Chondrocyte (in vitro differentiated cells): ENCODE measurements at regions not wholly inside any gene's neighbourhood (a gene's known extent, or its start where the extent isn't known, plus 50 kb on each side); places are given as distances from the start of the nearest gene placed in this dataset.

Experiments used
- DNase-seq: peaks from one replicate; pipeline ENCODE4 v3.0.0; 2021; ENCODE audit warnings: mixed read lengths, low spot score
- H3K27ac Mint-ChIP-seq: one replicate; pipeline ENCODE4 v1.8.0; 2021; ENCODE audit warnings: mild to moderate bottlenecking, moderate library complexity, mixed read lengths; ENCODE audit not compliant: unreplicated experiment
- H3K27me3 Mint-ChIP-seq: 2 replicates; pipeline ENCODE4 v1.8.0; 2021; ENCODE audit warnings: low read depth, mixed read lengths
- H3K36me3 Mint-ChIP-seq: 2 replicates; pipeline ENCODE4 v1.8.0; 2021; ENCODE audit warnings: low read depth, mixed read lengths
- H3K4me1 Mint-ChIP-seq: 2 replicates; pipeline ENCODE4 v1.8.0; 2021; ENCODE audit warnings: low read depth, mild to moderate bottlenecking, mixed read lengths
- H3K4me3 Mint-ChIP-seq: one replicate; pipeline ENCODE4 v1.8.0; 2021; ENCODE audit warnings: mild to moderate bottlenecking, moderate library complexity, mixed read lengths; ENCODE audit not compliant: unreplicated experiment
- H3K9me3 Mint-ChIP-seq: 2 replicates; pipeline ENCODE4 v1.8.0; 2021; ENCODE audit warnings: low read depth, mixed read lengths
- CTCF ChIP-seq: fragments of 200-600 bp; sonication (generic); IDR thresholded peaks from 2 replicates; pipeline ENCODE4 v1.5.0; 2021; ENCODE audit warnings: antibody characterized with exemption, mild to moderate bottlenecking, moderate library complexity

GRCh38 chr4:41394481-41394894 is 137.8 kb downstream of the UCHL1 start:
- no peak overlapping the region for H3K27ac Mint-ChIP-seq
- no peak for DNase-seq
- H3K27me3 Mint-ChIP-seq, result no peaks in the 10 kb centered on the region
- TF ChIP-seq CTCF, result no peak
- H3K9me3 Mint-ChIP-seq, result no peaks in the 10 kb centered on the region
- no peak overlapping the region for H3K4me3 Mint-ChIP-seq
- H3K36me3 Mint-ChIP-seq, result no peaks in the 10 kb centered on the region
- H3K4me1 Mint-ChIP-seq, result peaks cover 22% of the 10 kb centered on the region

GRCh38 chr4:41396214-41396613 is 139.5 kb downstream of the UCHL1 start:
- TF ChIP-seq CTCF, result no peak
- Mint-ChIP-seq H3K36me3 (no peaks in the 10 kb centered on the region), H3K4me1 (peaks cover 30% of the 10 kb centered on the region), H3K27me3 (no peaks in the 10 kb centered on the region), H3K4me3 (no peak overlapping the region), H3K27ac (no peak overlapping the region), H3K9me3 (no peaks in the 10 kb centered on the region)
- no peak for DNase-seq

- Mint-ChIP-seq H3K36me3 (no peaks in the 10 kb centered on the region), H3K4me1 (peaks cover 25% of the 10 kb centered on the region), H3K9me3 (no peaks in the 10 kb centered on the region), H3K4me3 (no peak overlapping the region), H3K27me3 (no peaks in the 10 kb centered on the region), H3K27ac (no peak overlapping the region)
- DNase-seq, result no peak
- TF ChIP-seq CTCF, result no peak
These were observed 140.1 kb downstream of the UCHL1 start for GRCh38 chr4:41396869-41397268.

GRCh38 chr4:41399231-41399630 is 138.7 kb upstream of the LIMCH1 start:
- Mint-ChIP-seq H3K27ac (peak overlapping the region; percentile 58), H3K27me3 (peaks cover 3% of the 10 kb centered on the region), H3K4me3 (no peak overlapping the region), H3K4me1 (peaks cover 25% of the 10 kb centered on the region), H3K36me3 (peaks cover 1% of the 10 kb centered on the region), H3K9me3 (no peaks in the 10 kb centered on the region)
- DNase-seq, result no peak
- no peak for TF ChIP-seq CTCF

GRCh38 chr4:41400296-41400695 is 137.7 kb upstream of the LIMCH1 start:
- DNase-seq, result no peak
- no peak overlapping the region for H3K4me3 Mint-ChIP-seq
- no peak for TF ChIP-seq CTCF
- H3K36me3 Mint-ChIP-seq, result peaks cover 1% of the 10 kb centered on the region
- H3K9me3 Mint-ChIP-seq, result no peaks in the 10 kb centered on the region
- H3K27ac Mint-ChIP-seq, result peak overlapping the region; percentile 54
- H3K4me1 Mint-ChIP-seq, result peaks cover 22% of the 10 kb centered on the region
- peaks cover 3% of the 10 kb centered on the region for H3K27me3 Mint-ChIP-seq
